Progenitor cell of endocrine pancreas (in vitro differentiated cells): ENCODE measurements at regions not wholly inside any gene's neighbourhood (a gene's known extent, or its start where the extent isn't known, plus 50 kb on each side); places are given as distances from the start of the nearest gene placed in this dataset.

Experiments used
- DNase-seq: peaks from one replicate; pipeline ENCODE4 v3.0.0; 2021; ENCODE audit warnings: low spot score; ENCODE audit not compliant: unreplicated experiment
- H3K27ac Mint-ChIP-seq: 2 replicates; pipeline ENCODE4 v1.8.0; 2021; ENCODE audit warnings: mild to moderate bottlenecking, moderate library complexity, mixed read lengths
- H3K27me3 Mint-ChIP-seq: 2 replicates; pipeline ENCODE4 v1.8.0; 2021; ENCODE audit warnings: mixed read lengths
- H3K36me3 Mint-ChIP-seq: 2 replicates; pipeline ENCODE4 v1.8.0; 2022; ENCODE audit warnings: mixed read lengths; ENCODE audit not compliant: insufficient read depth
- H3K4me1 Mint-ChIP-seq: 2 replicates; pipeline ENCODE4 v1.8.0; 2021; ENCODE audit warnings: low read depth, mixed read lengths
- H3K4me3 Mint-ChIP-seq: 2 replicates; pipeline ENCODE4 v1.8.0; 2021; ENCODE audit warnings: low read depth, mild to moderate bottlenecking, moderate library complexity, mixed read lengths
- H3K9me3 Mint-ChIP-seq: 2 replicates; pipeline ENCODE4 v1.8.0; 2021; ENCODE audit warnings: low read depth, mixed read lengths
- TF ChIP-seq, protein P1 (sequence below): fragments of 200-600 bp; sonication (generic); IDR thresholded peaks from one replicate; pipeline ENCODE4 v1.5.0; 2021; ENCODE audit warnings: antibody characterized with exemption, mild to moderate bottlenecking; ENCODE audit not compliant: unreplicated experiment

DNA sequence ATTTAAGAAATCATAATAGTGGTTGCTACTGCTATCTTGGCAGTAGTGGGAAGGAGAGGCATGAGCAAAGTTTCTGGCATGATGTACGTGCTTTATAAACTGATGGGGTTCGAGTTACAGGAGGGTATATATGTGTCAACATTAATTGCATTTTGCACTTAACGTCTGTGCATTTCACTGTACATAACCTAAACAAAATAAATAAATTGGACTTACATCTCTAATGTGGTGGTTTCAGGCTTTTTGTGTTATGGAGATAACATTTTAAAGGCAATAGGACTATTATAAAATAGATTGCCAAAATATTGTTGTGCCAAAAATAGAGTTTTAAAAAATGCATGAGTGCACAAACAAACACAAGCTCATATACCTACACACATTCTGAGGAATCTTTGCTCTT lies 1001.1 kb upstream of the GJE1 start:
- no peaks in the 10 kb centered on the region for H3K9me3 Mint-ChIP-seq
- TF ChIP-seq, protein P1, sequence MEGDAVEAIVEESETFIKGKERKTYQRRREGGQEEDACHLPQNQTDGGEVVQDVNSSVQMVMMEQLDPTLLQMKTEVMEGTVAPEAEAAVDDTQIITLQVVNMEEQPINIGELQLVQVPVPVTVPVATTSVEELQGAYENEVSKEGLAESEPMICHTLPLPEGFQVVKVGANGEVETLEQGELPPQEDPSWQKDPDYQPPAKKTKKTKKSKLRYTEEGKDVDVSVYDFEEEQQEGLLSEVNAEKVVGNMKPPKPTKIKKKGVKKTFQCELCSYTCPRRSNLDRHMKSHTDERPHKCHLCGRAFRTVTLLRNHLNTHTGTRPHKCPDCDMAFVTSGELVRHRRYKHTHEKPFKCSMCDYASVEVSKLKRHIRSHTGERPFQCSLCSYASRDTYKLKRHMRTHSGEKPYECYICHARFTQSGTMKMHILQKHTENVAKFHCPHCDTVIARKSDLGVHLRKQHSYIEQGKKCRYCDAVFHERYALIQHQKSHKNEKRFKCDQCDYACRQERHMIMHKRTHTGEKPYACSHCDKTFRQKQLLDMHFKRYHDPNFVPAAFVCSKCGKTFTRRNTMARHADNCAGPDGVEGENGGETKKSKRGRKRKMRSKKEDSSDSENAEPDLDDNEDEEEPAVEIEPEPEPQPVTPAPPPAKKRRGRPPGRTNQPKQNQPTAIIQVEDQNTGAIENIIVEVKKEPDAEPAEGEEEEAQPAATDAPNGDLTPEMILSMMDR, result no peak
- H3K4me1 Mint-ChIP-seq, result no peaks in the 10 kb centered on the region
- H3K27me3 Mint-ChIP-seq, result no peaks in the 10 kb centered on the region
- no peaks in the 10 kb centered on the region for H3K36me3 Mint-ChIP-seq
- H3K4me3 Mint-ChIP-seq, result no peak overlapping the region
- no peak overlapping the region for H3K27ac Mint-ChIP-seq
- DNase-seq, result no peak

DNA sequence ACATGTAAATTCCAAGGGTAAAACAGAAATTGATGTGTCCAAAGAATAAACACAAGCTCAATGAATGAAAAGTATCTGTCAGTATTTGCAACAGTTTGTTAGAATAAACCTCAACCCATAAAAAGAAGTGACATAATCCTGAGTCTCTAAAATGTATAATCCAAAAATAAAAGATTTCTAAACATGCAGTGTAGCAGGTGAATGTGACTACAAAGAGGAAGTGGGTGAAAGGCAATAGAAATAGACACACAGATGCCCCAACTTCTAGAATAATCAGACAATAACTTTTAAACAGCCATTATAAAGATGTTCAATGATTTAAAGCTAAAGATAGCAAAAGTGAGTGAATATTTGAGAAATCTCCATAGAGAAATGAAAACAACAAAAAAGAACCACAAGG lies 1009.2 kb upstream of the GJE1 start:
- Mint-ChIP-seq H3K36me3 (no peaks in the 10 kb centered on the region), H3K9me3 (peaks cover 5% of the 10 kb centered on the region), H3K4me3 (no peak overlapping the region), H3K27me3 (no peaks in the 10 kb centered on the region), H3K4me1 (no peaks in the 10 kb centered on the region), H3K27ac (no peak overlapping the region)
- DNase-seq, result no peak
- TF ChIP-seq, protein P1, result no peak

DNA sequence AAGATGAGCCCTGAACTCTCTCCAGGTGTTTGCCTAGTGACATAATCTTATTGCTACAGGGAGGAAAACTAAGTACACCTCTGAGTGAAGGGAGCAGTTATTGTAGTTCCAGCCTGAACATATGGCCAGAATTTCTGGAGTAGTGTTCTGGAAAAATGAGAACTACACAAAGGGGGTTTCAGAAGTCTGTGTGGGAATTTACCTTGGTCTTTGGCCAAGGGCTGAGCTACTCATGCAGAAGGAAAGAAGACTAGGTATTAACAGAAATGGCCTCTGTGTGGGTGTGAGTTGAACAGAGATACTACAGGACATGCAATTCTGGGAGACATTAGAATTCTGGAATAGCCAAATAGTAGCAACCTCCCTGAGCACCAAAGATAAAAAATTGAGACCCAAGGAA lies 1009.7 kb upstream of the GJE1 start:
- H3K4me1 Mint-ChIP-seq, result no peaks in the 10 kb centered on the region
- DNase-seq, result no peak
- H3K27me3 Mint-ChIP-seq, result no peaks in the 10 kb centered on the region
- TF ChIP-seq, protein P1, result no peak
- H3K4me3 Mint-ChIP-seq, result no peak overlapping the region
- peaks cover 5% of the 10 kb centered on the region for H3K9me3 Mint-ChIP-seq
- no peak overlapping the region for H3K27ac Mint-ChIP-seq
- H3K36me3 Mint-ChIP-seq, result no peaks in the 10 kb centered on the region

DNA sequence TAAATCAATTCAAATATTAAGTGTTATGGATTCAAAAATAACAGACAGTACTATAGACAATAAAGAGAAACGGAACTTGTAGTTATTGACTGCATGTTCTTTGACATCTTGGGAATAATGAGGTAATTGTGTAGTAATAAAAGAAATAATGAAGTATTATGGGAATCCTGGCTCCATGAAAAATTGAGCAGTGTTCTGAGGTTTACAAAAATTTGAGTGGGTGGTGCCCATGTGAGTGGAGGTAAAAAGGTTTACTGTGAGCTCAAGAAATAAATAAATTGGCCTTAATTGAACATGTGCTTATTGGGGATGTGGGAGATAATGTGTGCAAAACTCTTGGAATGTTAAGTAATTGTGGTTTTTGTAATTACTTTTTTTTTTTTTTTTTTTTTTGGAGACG lies 1013.7 kb upstream of the GJE1 start:
- peaks cover 5% of the 10 kb centered on the region for H3K9me3 Mint-ChIP-seq
- TF ChIP-seq, protein P1, result no peak
- H3K27ac Mint-ChIP-seq, result no peak overlapping the region
- H3K4me1 Mint-ChIP-seq, result no peaks in the 10 kb centered on the region
- no peak for DNase-seq
- H3K27me3 Mint-ChIP-seq, result no peaks in the 10 kb centered on the region
- H3K36me3 Mint-ChIP-seq, result no peaks in the 10 kb centered on the region
- no peak overlapping the region for H3K4me3 Mint-ChIP-seq

DNA sequence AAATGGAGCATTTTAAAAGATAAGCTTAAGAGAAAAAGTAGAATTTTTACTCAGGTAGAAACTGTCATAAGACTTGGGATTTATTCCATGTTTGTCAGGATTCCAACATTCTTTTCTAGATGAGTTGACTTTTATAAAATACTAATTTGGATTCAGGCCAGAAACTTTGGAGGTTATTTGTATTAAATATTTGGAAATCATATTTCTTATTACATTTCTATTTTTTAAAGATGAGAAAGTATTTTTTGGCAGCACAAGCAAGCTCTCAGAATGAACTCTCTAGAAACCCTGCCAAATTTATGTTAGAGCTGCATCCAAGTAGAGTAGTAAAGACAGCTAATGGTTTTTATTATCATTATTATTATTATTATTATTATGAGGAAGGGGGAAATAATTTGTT lies 1014.9 kb upstream of the GJE1 start:
- H3K36me3 Mint-ChIP-seq, result no peaks in the 10 kb centered on the region
- H3K4me3 Mint-ChIP-seq, result no peak overlapping the region
- H3K27me3 Mint-ChIP-seq, result no peaks in the 10 kb centered on the region
- peaks cover 5% of the 10 kb centered on the region for H3K9me3 Mint-ChIP-seq
- H3K4me1 Mint-ChIP-seq, result no peaks in the 10 kb centered on the region
- H3K27ac Mint-ChIP-seq, result no peak overlapping the region
- DNase-seq, result no peak
- TF ChIP-seq, protein P1, result no peak

DNA sequence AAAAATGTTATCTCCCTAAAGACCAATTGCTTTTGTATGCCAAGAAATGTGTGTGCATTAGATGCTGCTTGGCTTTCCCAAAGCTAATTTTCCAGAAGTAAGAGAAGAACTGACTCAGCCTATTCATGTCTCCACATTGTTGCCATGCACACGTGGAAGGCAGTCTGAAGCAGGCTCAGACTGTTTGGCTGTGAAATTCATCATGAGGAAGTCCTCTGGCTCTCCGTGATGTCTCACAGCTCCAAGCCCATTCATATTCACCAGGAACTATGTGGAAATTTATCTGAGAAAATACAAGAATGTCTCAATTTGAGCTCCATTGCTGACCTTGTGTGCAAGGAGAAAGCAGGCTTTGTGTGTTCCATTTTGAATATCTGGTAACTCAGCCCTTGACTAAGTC lies 1022.2 kb upstream of the GJE1 start:
- TF ChIP-seq, protein P1, result no peak
- H3K4me3 Mint-ChIP-seq, result no peak overlapping the region
- no peaks in the 10 kb centered on the region for H3K27me3 Mint-ChIP-seq
- peaks cover 2% of the 10 kb centered on the region for H3K4me1 Mint-ChIP-seq
- H3K27ac Mint-ChIP-seq, result no peak overlapping the region
- no peaks in the 10 kb centered on the region for H3K36me3 Mint-ChIP-seq
- no peaks in the 10 kb centered on the region for H3K9me3 Mint-ChIP-seq
- no peak for DNase-seq
